Activated naive CD4-positive, alpha-beta T cell treated with anti-CD3 and anti-CD28 coated beads, Interleukin-2, amount 50 U/mL, for 72 hours (primary cell): ENCODE measurements at regions not wholly inside any gene's neighbourhood (a gene's known extent, or its start where the extent isn't known, plus 50 kb on each side); places are given as distances from the start of the nearest gene placed in this dataset.
A peak's percentile ranks its signal among the peaks of the same experiment; 100 is the strongest.

Source experiments
- ATAC-seq, 2 donors: fragments of 150-1000 bp; cut with Tn5 transposase; 2 replicates each; pipeline ENCODE4 v1.10.0; 2021; ENCODE audit warnings: mild to moderate bottlenecking in 2 of 2, moderate library complexity in 2 of 2
- DNase-seq, 2 donors: peaks; one replicate each; pipeline ENCODE4 v3.0.0; 2021 to 2022; ENCODE audit warnings: low spot score in 2 of 2
- H3K27ac Mint-ChIP-seq, 2 donors: one replicate each; pipeline ENCODE4 v1.8.0; 2022; ENCODE audit warnings: mild to moderate bottlenecking in 2 of 2, mixed read lengths in 2 of 2
- H3K36me3 Mint-ChIP-seq, 2 donors: one replicate each; pipeline ENCODE4 v1.8.0; 2022; ENCODE audit warnings: mixed read lengths in 2 of 2
- H3K9me3 Mint-ChIP-seq, 2 donors: one replicate each; pipeline ENCODE4 v1.8.0; 2022; ENCODE audit warnings: mixed read lengths in 2 of 2

GRCh38 chr11:76298255-76298654 is 82.7 kb downstream of the THAP12 start:
- Mint-ChIP-seq H3K36me3 (no peaks in the 10 kb centered on the region), H3K27ac (no peak overlapping the region), H3K9me3 (no peaks in the 10 kb centered on the region)
- DNase-seq (no peak), ATAC-seq (no peak)

GRCh38 chr11:76296731-76297542 is 84.0 kb downstream of the THAP12 start:
- no peak for ATAC-seq
- Mint-ChIP-seq H3K27ac (peak overlapping the region in 1 of 2 donors; percentile 53), H3K36me3 (no peaks in the 10 kb centered on the region), H3K9me3 (no peaks in the 10 kb centered on the region)
- no peak for DNase-seq

GRCh38 chr11:76293189-76293631 is 86.9 kb upstream of the WNT11 start:
- H3K27ac Mint-ChIP-seq = peak overlapping the region in 1 of 2 donors; percentile 76
- H3K36me3 Mint-ChIP-seq = no peaks in the 10 kb centered on the region
- peak in 1 of 2 donors; percentile 47 for DNase-seq
- H3K9me3 Mint-ChIP-seq = no peaks in the 10 kb centered on the region
- ATAC-seq = peak; percentile 92 to 93

- Mint-ChIP-seq H3K9me3 (no peaks in the 10 kb centered on the region), H3K36me3 (no peaks in the 10 kb centered on the region), H3K27ac (peak overlapping the region in 1 of 2 donors; percentile 76)
- no peak for DNase-seq
- ATAC-seq = no peak
Observed at GRCh38 chr11:76292583-76293188, 86.4 kb upstream of the WNT11 start.

- no peak for ATAC-seq
- Mint-ChIP-seq H3K9me3 (no peaks in the 10 kb centered on the region), H3K36me3 (no peaks in the 10 kb centered on the region), H3K27ac (peak overlapping the region; percentile 29 to 55)
- DNase-seq = no peak
Observed at GRCh38 chr11:76291576-76292526, 85.5 kb upstream of the WNT11 start.

- ATAC-seq (peak; percentile 59 to 62), DNase-seq (peak in 1 of 2 donors; percentile 33)
- Mint-ChIP-seq H3K9me3 (no peaks in the 10 kb centered on the region), H3K27ac (peak overlapping the region; percentile 91 to 96), H3K36me3 (no peaks in the 10 kb centered on the region)
Observed at GRCh38 chr11:76288166-76288980, 82.1 kb upstream of the WNT11 start.

GRCh38 chr11:76287227-76287626 is 80.9 kb upstream of the WNT11 start:
- no peak for ATAC-seq
- Mint-ChIP-seq H3K27ac (peak overlapping the region in 1 of 2 donors; percentile 91), H3K36me3 (no peaks in the 10 kb centered on the region)

GRCh38 chr11:76285397-76286104 is 79.2 kb upstream of the WNT11 start:
- Mint-ChIP-seq H3K9me3 (no peaks in the 10 kb centered on the region), H3K36me3 (no peaks in the 10 kb centered on the region), H3K27ac (peak overlapping the region in 1 of 2 donors; percentile 51)
- DNase-seq (no peak), ATAC-seq (no peak)

More at GRCh38 chr11:76287227-76287626, 80.9 kb upstream of the WNT11 start:
- no peaks in the 10 kb centered on the region for H3K9me3 Mint-ChIP-seq
- DNase-seq = no peak

- DNase-seq (no peak), ATAC-seq (no peak)
- Mint-ChIP-seq H3K36me3 (no peaks in the 10 kb centered on the region), H3K27ac (no peak overlapping the region), H3K9me3 (no peaks in the 10 kb centered on the region)
Observed at GRCh38 chr11:76284161-76284560, 77.9 kb upstream of the WNT11 start.

GRCh38 chr11:76282811-76283595 is 76.7 kb upstream of the WNT11 start:
- Mint-ChIP-seq H3K27ac (peak overlapping the region in 1 of 2 donors; percentile 68), H3K36me3 (no peaks in the 10 kb centered on the region), H3K9me3 (no peaks in the 10 kb centered on the region)
- no peak for ATAC-seq
- DNase-seq = no peak

- H3K27ac Mint-ChIP-seq = peak overlapping the region in 1 of 2 donors; percentile 44
- no peaks in the 10 kb centered on the region for H3K9me3 Mint-ChIP-seq
- ATAC-seq (no peak), DNase-seq (no peak)
- H3K36me3 Mint-ChIP-seq = no peaks in the 10 kb centered on the region
Observed at GRCh38 chr11:76282172-76282571, 75.9 kb upstream of the WNT11 start.

- H3K36me3 Mint-ChIP-seq = no peaks in the 10 kb centered on the region
- no peak for DNase-seq
- no peak overlapping the region for H3K27ac Mint-ChIP-seq
- no peaks in the 10 kb centered on the region for H3K9me3 Mint-ChIP-seq
- no peak for ATAC-seq
Observed at GRCh38 chr11:76281558-76281906, 75.2 kb upstream of the WNT11 start.

- Mint-ChIP-seq H3K36me3 (no peaks in the 10 kb centered on the region), H3K9me3 (no peaks in the 10 kb centered on the region), H3K27ac (no peak overlapping the region)
- ATAC-seq = no peak
- no peak for DNase-seq
Observed at GRCh38 chr11:76280882-76281557, 74.7 kb upstream of the WNT11 start.

- DNase-seq (no peak), ATAC-seq (no peak)
- H3K36me3 Mint-ChIP-seq = no peaks in the 10 kb centered on the region
- no peaks in the 10 kb centered on the region for H3K9me3 Mint-ChIP-seq
- peak overlapping the region in 1 of 2 donors; percentile 55 for H3K27ac Mint-ChIP-seq
Observed at GRCh38 chr11:76280151-76280881, 74.0 kb upstream of the WNT11 start.
